DND-41 (cell line): ENCODE measurements at regions not wholly inside any gene's neighbourhood (a gene's known extent, or its start where the extent isn't known, plus 50 kb on each side); places are given as distances from the start of the nearest gene placed in this dataset.

Experiments used
- EZH2 ChIP-seq: IDR thresholded peaks from 3 replicates; pipeline ENCODE4 v1.6.1; 2012; ENCODE audit warnings: borderline replicate concordance, low read depth, mild to moderate bottlenecking, moderate library complexity, low read length, inconsistent platforms; ENCODE audit not compliant: severe bottlenecking
- TF ChIP-seq, protein P1 (sequence below): IDR thresholded peaks from 2 replicates; pipeline ENCODE4 v1.5.1; 2012; ENCODE audit warnings: borderline replicate concordance, low read length, moderate library complexity, mild to moderate bottlenecking; ENCODE audit not compliant: poor library complexity, severe bottlenecking; ENCODE audit errors: extremely low read depth

- TF ChIP-seq, protein P1, sequence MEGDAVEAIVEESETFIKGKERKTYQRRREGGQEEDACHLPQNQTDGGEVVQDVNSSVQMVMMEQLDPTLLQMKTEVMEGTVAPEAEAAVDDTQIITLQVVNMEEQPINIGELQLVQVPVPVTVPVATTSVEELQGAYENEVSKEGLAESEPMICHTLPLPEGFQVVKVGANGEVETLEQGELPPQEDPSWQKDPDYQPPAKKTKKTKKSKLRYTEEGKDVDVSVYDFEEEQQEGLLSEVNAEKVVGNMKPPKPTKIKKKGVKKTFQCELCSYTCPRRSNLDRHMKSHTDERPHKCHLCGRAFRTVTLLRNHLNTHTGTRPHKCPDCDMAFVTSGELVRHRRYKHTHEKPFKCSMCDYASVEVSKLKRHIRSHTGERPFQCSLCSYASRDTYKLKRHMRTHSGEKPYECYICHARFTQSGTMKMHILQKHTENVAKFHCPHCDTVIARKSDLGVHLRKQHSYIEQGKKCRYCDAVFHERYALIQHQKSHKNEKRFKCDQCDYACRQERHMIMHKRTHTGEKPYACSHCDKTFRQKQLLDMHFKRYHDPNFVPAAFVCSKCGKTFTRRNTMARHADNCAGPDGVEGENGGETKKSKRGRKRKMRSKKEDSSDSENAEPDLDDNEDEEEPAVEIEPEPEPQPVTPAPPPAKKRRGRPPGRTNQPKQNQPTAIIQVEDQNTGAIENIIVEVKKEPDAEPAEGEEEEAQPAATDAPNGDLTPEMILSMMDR: no peak
- no peak for TF ChIP-seq EZH2
Measured at GRCh38 chr17:54239291-54239690, 416.6 kb downstream of the KIF2B start.
